Thyroid gland (tissue), 4 donors: ENCODE measurements at regions not wholly inside any gene's neighbourhood (a gene's known extent, or its start where the extent isn't known, plus 50 kb on each side); places are given as distances from the start of the nearest gene placed in this dataset.

Source experiments
- DNase-seq, 2 donors: peaks; one replicate each; pipeline ENCODE4 v3.0.0-alpha.2; 2019
- H3K27ac ChIP-seq, 3 donors: fragments of 200-600 bp; sonication (generic); 1 replicate in 2 of 3; 2 replicates in 1 of 3; pipeline ENCODE4 v1.5.1; 2016 to 2019; ENCODE audit warnings: mild to moderate bottlenecking in 1 of 3, moderate library complexity in 1 of 3
- H3K27me3 ChIP-seq: fragments of 200-600 bp; sonication (generic); one replicate; pipeline ENCODE4 v1.5.1; 2019
- H3K36me3 ChIP-seq, 2 donors: fragments of 200-600 bp; sonication (generic); one replicate each; pipeline ENCODE4 v1.5.1; 2016 to 2019
- H3K4me1 ChIP-seq, 2 donors: fragments of 200-600 bp; sonication (generic); one replicate each; pipeline ENCODE4 v1.5.1; 2017 to 2019
- H3K4me3 ChIP-seq, 3 donors: fragments of 200-600 bp; sonication (generic); replicated peaks in 1 of 3; 1 replicate in 2 of 3; 2 replicates in 1 of 3; pipeline ENCODE4 v1.5.1; 2016; ENCODE audit warnings: mild to moderate bottlenecking in 1 of 3
- H3K9me3 ChIP-seq: fragments of 200-600 bp; sonication (generic); one replicate; pipeline ENCODE4 v1.5.1; 2017
- CTCF ChIP-seq, 6 experiments: fragments of 200-600 bp in 3 of 6; fragments of 450-650 bp in 3 of 6; sonication (generic) in 3 of 6; IDR thresholded peaks; one replicate each; pipeline ENCODE4 v1.5.1; 2016 to 2019; ENCODE audit warnings: antibody characterized with exemption in 6 of 6, mild to moderate bottlenecking in 2 of 6, inconsistent platforms in 1 of 6, moderate library complexity in 1 of 6
- POLR2A ChIP-seq, 2 donors: fragments of 450-650 bp; IDR thresholded peaks; one replicate each; pipeline ENCODE4 v1.6.1; 2017; ENCODE audit warnings: antibody characterized with exemption in 2 of 2, mild to moderate bottlenecking in 2 of 2, moderate library complexity in 1 of 2
- WGBS, 2 donors: methylation state at CpG; one replicate each; pipeline ENCODE4 v1.1.5; 2017; 5-methylcytosine and 5-hydroxymethylcytosine counted together
- intact Hi-C: fragments of 100-400 bp; cut with DNase I; formaldehyde crosslinking; loops from one replicate; pipeline ENCODE4 v1.15.1; 2023

GRCh38 chr6:145075425-145075824 is 659.9 kb downstream of the EPM2A start:
- Histone ChIP-seq H3K27ac (no peak overlapping the region), H3K27me3 (no peaks in the 10 kb centered on the region), H3K4me3 (no peak overlapping the region), H3K36me3 (no peaks in the 10 kb centered on the region), H3K9me3 (no peaks in the 10 kb centered on the region), H3K4me1 (no peaks in the 10 kb centered on the region)
- no peak for DNase-seq
- intact Hi-C loops = no loop called here
- WGBS, 2 donors = 52 to 73% methylated on average over 1 of the region's 1 CpG
- no peak for TF ChIP-seq POLR2A (IDR thresholded peaks at IDR 0.05)
- TF ChIP-seq CTCF (IDR thresholded peaks at IDR 0.05) = no peak

GRCh38 chr6:145076115-145076841 is 659.0 kb downstream of the EPM2A start:
- no peak overlapping the region for H3K27ac ChIP-seq
- no peak overlapping the region for H3K4me3 ChIP-seq
- WGBS, 2 donors = 88 to 91% methylated on average over 8 of the region's 8 CpGs
- DNase-seq = no peak
- no peaks in the 10 kb centered on the region for H3K4me1 ChIP-seq
- H3K9me3 ChIP-seq = no peaks in the 10 kb centered on the region
- intact Hi-C loops = no loop called here
- H3K36me3 ChIP-seq = no peaks in the 10 kb centered on the region
- TF ChIP-seq POLR2A (IDR thresholded peaks at IDR 0.05) (no peak), CTCF (IDR thresholded peaks at IDR 0.05) (no peak)
- no peaks in the 10 kb centered on the region for H3K27me3 ChIP-seq

- no peak for DNase-seq
- intact Hi-C loops = no loop called here
- TF ChIP-seq CTCF (IDR thresholded peaks at IDR 0.05) (no peak), POLR2A (IDR thresholded peaks at IDR 0.05) (no peak)
- no peak overlapping the region for H3K27ac ChIP-seq
- no peaks in the 10 kb centered on the region for H3K9me3 ChIP-seq
- no peaks in the 10 kb centered on the region for H3K27me3 ChIP-seq
- H3K4me3 ChIP-seq = no peak overlapping the region
- no peaks in the 10 kb centered on the region for H3K4me1 ChIP-seq
- WGBS, 2 donors = 85 to 92% methylated on average over 1 of the region's 1 CpG
- no peaks in the 10 kb centered on the region for H3K36me3 ChIP-seq
Observed at GRCh38 chr6:145077382-145077781, 657.9 kb downstream of the EPM2A start.

GRCh38 chr6:145080651-145081050 is 654.7 kb downstream of the EPM2A start:
- no peak for DNase-seq
- intact Hi-C loops = no loop called here
- TF ChIP-seq POLR2A (IDR thresholded peaks at IDR 0.05) = no peak
- no peak for TF ChIP-seq CTCF (IDR thresholded peaks at IDR 0.05)
- Histone ChIP-seq H3K4me1 (no peaks in the 10 kb centered on the region), H3K9me3 (no peaks in the 10 kb centered on the region), H3K27me3 (no peaks in the 10 kb centered on the region), H3K27ac (no peak overlapping the region), H3K36me3 (no peaks in the 10 kb centered on the region), H3K4me3 (no peak overlapping the region)
- 73 to 74% methylated on average over 2 of the region's 2 CpGs for WGBS, 2 donors

GRCh38 chr6:145081677-145082076 is 653.6 kb downstream of the EPM2A start:
- Histone ChIP-seq H3K27ac (no peak overlapping the region), H3K4me1 (no peaks in the 10 kb centered on the region), H3K9me3 (no peaks in the 10 kb centered on the region), H3K36me3 (no peaks in the 10 kb centered on the region), H3K27me3 (no peaks in the 10 kb centered on the region), H3K4me3 (no peak overlapping the region)
- no peak for TF ChIP-seq POLR2A (IDR thresholded peaks at IDR 0.05)
- intact Hi-C loops = no loop called here
- WGBS, 2 donors = 87 to 89% methylated on average over 2 of the region's 2 CpGs
- DNase-seq = no peak
